OCI-LY7 (cell line): ENCODE measurements at regions not wholly inside any gene's neighbourhood (a gene's known extent, or its start where the extent isn't known, plus 50 kb on each side); places are given as distances from the start of the nearest gene placed in this dataset.

Experiments
- CTCF ChIP-seq: fragments of 200-600 bp; sonication (generic); conservative IDR thresholded peaks from 2 replicates; pipeline ENCODE4 v1.5.1; 2014; ENCODE audit warnings: mild to moderate bottlenecking, antibody characterized with exemption, low read length, moderate library complexity, mixed read lengths
- EZH2phosphoT487 ChIP-seq: fragments of 200-600 bp; sonication (generic); IDR thresholded peaks from 2 replicates; pipeline ENCODE4 v1.6.1; 2018; ENCODE audit warnings: low read depth, borderline replicate concordance, mild to moderate bottlenecking, mixed run types, antibody characterized with exemption, low read length, moderate library complexity, mixed read lengths

GRCh38 chr3:30989276-30990030 lies 95.0 kb upstream of the GADL1 start:
- TF ChIP-seq CTCF: no peak
- no peak for TF ChIP-seq EZH2phosphoT487
